ENCODE measurements at regions not wholly inside any gene's neighbourhood (a gene's known extent, or its start where the extent isn't known, plus 50 kb on each side); places are given as distances from the start of the nearest gene placed in this dataset.
A peak's percentile ranks its signal among the peaks of the same experiment; 100 is the strongest.
"Not testable (repeated sequence)": the region's sequence is repeated elsewhere in the genome, so short reads cannot be mapped to it uniquely, and the experiment has no call there.

- H3K4me1 Mint-ChIP-seq (ENCODE audit: low read depth); DNase-seq (ENCODE audit: low spot score); intact Hi-C loops (cut with micrococcal nuclease); H3K4me3 Mint-ChIP-seq (ENCODE audit: low read depth); H3K36me3 Mint-ChIP-seq (ENCODE audit: low read depth); H3K9me3 Mint-ChIP-seq; H3K27ac Mint-ChIP-seq; H3K27me3 Mint-ChIP-seq (ENCODE audit: low read depth): not testable (repeated sequence)
Observed at GRCh38 chr21:6039224-6039623, 4482.2 kb upstream of the TPTE start.

- H3K36me3 Mint-ChIP-seq (ENCODE audit: low read depth); H3K9me3 Mint-ChIP-seq; H3K27ac Mint-ChIP-seq; H3K4me3 Mint-ChIP-seq (ENCODE audit: low read depth); H3K4me1 Mint-ChIP-seq (ENCODE audit: low read depth); intact Hi-C loops (cut with micrococcal nuclease); H3K27me3 Mint-ChIP-seq (ENCODE audit: low read depth); DNase-seq (ENCODE audit: low spot score): not testable (repeated sequence)
Observed at GRCh38 chr21:6040095-6040494, 4481.3 kb upstream of the TPTE start.

- H3K4me1 Mint-ChIP-seq (ENCODE audit: low read depth); H3K36me3 Mint-ChIP-seq (ENCODE audit: low read depth); DNase-seq (ENCODE audit: low spot score); intact Hi-C loops (cut with micrococcal nuclease); H3K27me3 Mint-ChIP-seq (ENCODE audit: low read depth); H3K27ac Mint-ChIP-seq; H3K4me3 Mint-ChIP-seq (ENCODE audit: low read depth); H3K9me3 Mint-ChIP-seq: not testable (repeated sequence)
Observed at GRCh38 chr21:6043430-6044275, 4477.7 kb upstream of the TPTE start.

- intact Hi-C loops (cut with micrococcal nuclease); H3K27ac Mint-ChIP-seq; H3K27me3 Mint-ChIP-seq (ENCODE audit: low read depth); H3K36me3 Mint-ChIP-seq (ENCODE audit: low read depth); H3K9me3 Mint-ChIP-seq; H3K4me3 Mint-ChIP-seq (ENCODE audit: low read depth); H3K4me1 Mint-ChIP-seq (ENCODE audit: low read depth); DNase-seq (ENCODE audit: low spot score): not testable (repeated sequence)
Observed at GRCh38 chr21:6044695-6045094, 4476.7 kb upstream of the TPTE start.

GRCh38 chr21:6049930-6050329 is 4471.5 kb upstream of the TPTE start:
- H3K4me3 Mint-ChIP-seq (ENCODE audit: low read depth); DNase-seq (ENCODE audit: low spot score); H3K9me3 Mint-ChIP-seq; H3K36me3 Mint-ChIP-seq (ENCODE audit: low read depth); H3K4me1 Mint-ChIP-seq (ENCODE audit: low read depth); intact Hi-C loops (cut with micrococcal nuclease); H3K27me3 Mint-ChIP-seq (ENCODE audit: low read depth); H3K27ac Mint-ChIP-seq: not testable (repeated sequence)

- H3K4me1 Mint-ChIP-seq (ENCODE audit: low read depth); H3K4me3 Mint-ChIP-seq (ENCODE audit: low read depth); H3K27ac Mint-ChIP-seq; H3K27me3 Mint-ChIP-seq (ENCODE audit: low read depth); H3K36me3 Mint-ChIP-seq (ENCODE audit: low read depth); DNase-seq (ENCODE audit: low spot score); intact Hi-C loops (cut with micrococcal nuclease); H3K9me3 Mint-ChIP-seq: not testable (repeated sequence)
Observed at GRCh38 chr21:6052109-6052508, 4469.3 kb upstream of the TPTE start.

- H3K4me3 Mint-ChIP-seq (ENCODE audit: low read depth); H3K27ac Mint-ChIP-seq; H3K9me3 Mint-ChIP-seq; intact Hi-C loops (cut with micrococcal nuclease); H3K27me3 Mint-ChIP-seq (ENCODE audit: low read depth); H3K4me1 Mint-ChIP-seq (ENCODE audit: low read depth); DNase-seq (ENCODE audit: low spot score); H3K36me3 Mint-ChIP-seq (ENCODE audit: low read depth): not testable (repeated sequence)
Observed at GRCh38 chr21:6053145-6053544, 4468.2 kb upstream of the TPTE start.

GRCh38 chr21:6058997-6059396 is 4462.4 kb upstream of the TPTE start:
- intact Hi-C loops (cut with micrococcal nuclease); H3K4me3 Mint-ChIP-seq (ENCODE audit: low read depth); H3K36me3 Mint-ChIP-seq (ENCODE audit: low read depth): not testable (repeated sequence)

GRCh38 chr21:6060054-6060681 is 4461.2 kb upstream of the TPTE start:
- H3K27me3 Mint-ChIP-seq (ENCODE audit: low read depth); H3K27ac Mint-ChIP-seq; H3K9me3 Mint-ChIP-seq; intact Hi-C loops (cut with micrococcal nuclease); H3K4me1 Mint-ChIP-seq (ENCODE audit: low read depth); H3K36me3 Mint-ChIP-seq (ENCODE audit: low read depth); H3K4me3 Mint-ChIP-seq (ENCODE audit: low read depth); DNase-seq (ENCODE audit: low spot score): not testable (repeated sequence)

More at GRCh38 chr21:6058997-6059396, 4462.4 kb upstream of the TPTE start:
- not testable (repeated sequence) for H3K27ac Mint-ChIP-seq; H3K9me3 Mint-ChIP-seq; H3K27me3 Mint-ChIP-seq (ENCODE audit: low read depth); DNase-seq (ENCODE audit: low spot score); H3K4me1 Mint-ChIP-seq (ENCODE audit: low read depth)

GRCh38 chr21:6066320-6066985 is 4454.9 kb upstream of the TPTE start:
- H3K27me3 Mint-ChIP-seq (ENCODE audit: low read depth); H3K9me3 Mint-ChIP-seq; H3K27ac Mint-ChIP-seq; intact Hi-C loops (cut with micrococcal nuclease); H3K36me3 Mint-ChIP-seq (ENCODE audit: low read depth); H3K4me1 Mint-ChIP-seq (ENCODE audit: low read depth); H3K4me3 Mint-ChIP-seq (ENCODE audit: low read depth); DNase-seq (ENCODE audit: low spot score): not testable (repeated sequence)

GRCh38 chr21:6068098-6068831 is 4453.1 kb upstream of the TPTE start:
- H3K9me3 Mint-ChIP-seq; H3K36me3 Mint-ChIP-seq (ENCODE audit: low read depth); intact Hi-C loops (cut with micrococcal nuclease); H3K4me1 Mint-ChIP-seq (ENCODE audit: low read depth); H3K27ac Mint-ChIP-seq; H3K4me3 Mint-ChIP-seq (ENCODE audit: low read depth); DNase-seq (ENCODE audit: low spot score); H3K27me3 Mint-ChIP-seq (ENCODE audit: low read depth): not testable (repeated sequence)

- not testable (repeated sequence) for H3K4me1 Mint-ChIP-seq (ENCODE audit: low read depth); H3K9me3 Mint-ChIP-seq
Observed at GRCh38 chr21:6070213-6070612, 4451.2 kb upstream of the TPTE start.

GRCh38 chr21:6072691-6073090 is 4448.7 kb upstream of the TPTE start:
- H3K4me3 Mint-ChIP-seq (ENCODE audit: low read depth); H3K27ac Mint-ChIP-seq; H3K36me3 Mint-ChIP-seq (ENCODE audit: low read depth); H3K4me1 Mint-ChIP-seq (ENCODE audit: low read depth); H3K9me3 Mint-ChIP-seq; H3K27me3 Mint-ChIP-seq (ENCODE audit: low read depth); intact Hi-C loops (cut with micrococcal nuclease); DNase-seq (ENCODE audit: low spot score): not testable (repeated sequence)

More at GRCh38 chr21:6070213-6070612, 4451.2 kb upstream of the TPTE start:
- H3K4me3 Mint-ChIP-seq (ENCODE audit: low read depth); H3K27me3 Mint-ChIP-seq (ENCODE audit: low read depth); intact Hi-C loops (cut with micrococcal nuclease); H3K36me3 Mint-ChIP-seq (ENCODE audit: low read depth); DNase-seq (ENCODE audit: low spot score): not testable (repeated sequence)
- H3K27ac Mint-ChIP-seq, result peak overlapping the region; percentile 30
